ENCODE measurements at regions not wholly inside any gene's neighbourhood (a gene's known extent, or its start where the extent isn't known, plus 50 kb on each side); places are given as distances from the start of the nearest gene placed in this dataset.

DNA sequence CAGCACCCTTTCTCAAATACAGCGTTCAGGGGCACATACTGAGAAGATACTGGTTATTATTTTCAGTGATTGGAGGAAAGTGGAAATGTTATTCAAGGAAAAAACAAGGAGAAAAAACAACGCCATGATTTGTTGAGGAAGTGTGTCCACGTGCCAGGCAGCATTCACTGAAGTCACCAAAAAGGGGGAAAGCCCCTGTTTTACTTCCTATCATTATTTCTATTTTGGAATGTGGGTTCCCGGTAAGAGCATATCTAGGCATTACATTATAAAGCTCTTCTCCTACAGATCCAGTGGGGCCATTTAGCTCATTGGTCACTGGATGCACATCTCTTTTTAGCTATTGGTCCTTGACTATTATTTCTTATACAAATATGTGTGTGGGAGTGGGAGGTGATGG is 518.7 kb downstream of the TXNL1 start:
- no peak for TF ChIP-seq CTCF (IDR thresholded peaks at IDR 0.05 in 4 of 5, conservative IDR thresholded peaks at IDR 0.05 in 1 of 5)
- TF ChIP-seq POLR2A (IDR thresholded peaks at IDR 0.05), result no peak

Measured in gastrocnemius medialis (tissue), 4 donors.